SU-DHL-6 (cell line): ENCODE measurements at regions not wholly inside any gene's neighbourhood (a gene's known extent, or its start where the extent isn't known, plus 50 kb on each side); places are given as distances from the start of the nearest gene placed in this dataset.

Experiments used
- H2AFZ ChIP-seq: fragments of 200-600 bp; sonication (generic); 2 replicates; pipeline ENCODE4 v1.6.1; 2014; ENCODE audit warnings: low read depth, mild to moderate bottlenecking, moderate library complexity, mixed read lengths, antibody characterized with exemption, low read length; ENCODE audit not compliant: severe bottlenecking
- H3F3A ChIP-seq: fragments of 200-600 bp; shearing (Covaris generic); 2 replicates; pipeline ENCODE4 v1.6.0; 2016; ENCODE audit warnings: antibody characterized with exemption, mild to moderate bottlenecking; ENCODE audit not compliant: insufficient read depth
- H3K27ac ChIP-seq: fragments of 200-600 bp; sonication (generic); 2 replicates; pipeline ENCODE4 v1.5.1; 2016; ENCODE audit warnings: low read depth, mild to moderate bottlenecking, low read length, moderate library complexity, mixed read lengths
- H3K27me3 ChIP-seq: fragments of 200-600 bp; sonication (generic), shearing (Covaris generic); 2 replicates; pipeline ENCODE4 v1.6.0; 2014; ENCODE audit warnings: mild to moderate bottlenecking, low read length
- H3K36me3 ChIP-seq: fragments of 200-600 bp; sonication (generic); 2 replicates; pipeline ENCODE4 v1.6.1; 2014; ENCODE audit warnings: mild to moderate bottlenecking, low read length, mixed read lengths
- H3K4me2 ChIP-seq: fragments of 300-600, 200-600 bp; shearing (Covaris generic), sonication (generic); 2 replicates; pipeline ENCODE4 v1.6.0; 2014; ENCODE audit warnings: low read length, low read depth, mild to moderate bottlenecking; ENCODE audit not compliant: poor library complexity, severe bottlenecking
- H3K4me3 ChIP-seq: fragments of 200-600 bp; sonication (generic); 2 replicates; pipeline ENCODE4 v1.5.1; 2014; ENCODE audit warnings: antibody characterized with exemption, low read length, mild to moderate bottlenecking, mixed read lengths; ENCODE audit not compliant: insufficient read depth, poor library complexity, severe bottlenecking
- H3K79me2 ChIP-seq: fragments of 200-600 bp; sonication (generic); 2 replicates; pipeline ENCODE4 v1.6.1; 2014; ENCODE audit warnings: mild to moderate bottlenecking, low read length, moderate library complexity; ENCODE audit not compliant: insufficient read depth
- H3K9ac ChIP-seq: fragments of 200-600 bp; sonication (generic); 2 replicates; pipeline ENCODE4 v1.7.0; 2014; ENCODE audit warnings: mild to moderate bottlenecking, low read length
- H3K9me2 ChIP-seq: fragments of 200-600 bp; sonication (generic); replicated peaks from 2 replicates; pipeline ENCODE4 v1.6.1; 2014; ENCODE audit warnings: low read length; ENCODE audit not compliant: insufficient read depth
- H3K9me3 ChIP-seq: fragments of 200-600 bp; sonication (generic); 2 replicates; pipeline ENCODE4 v1.6.1; 2014; ENCODE audit warnings: low read length, mixed read lengths; ENCODE audit not compliant: insufficient read depth
- H4K20me1 ChIP-seq: fragments of 200-600 bp; sonication (generic); 2 replicates; pipeline ENCODE4 v1.6.1; 2014; ENCODE audit warnings: low read depth, mild to moderate bottlenecking, antibody characterized with exemption, low read length, moderate library complexity, mixed read lengths
- EZH2phosphoT487 ChIP-seq: fragments of 200-600 bp; sonication (generic), shearing (Covaris generic); conservative IDR thresholded peaks from 2 replicates; pipeline ENCODE4 v1.6.1; 2018; ENCODE audit warnings: mild to moderate bottlenecking, antibody characterized with exemption, low read length, moderate library complexity, mixed read lengths
- TF ChIP-seq, protein P1 (sequence below): fragments of 200-600 bp; sonication (generic); IDR thresholded peaks from one replicate; pipeline ENCODE4 v1.5.1; 2017; ENCODE audit warnings: antibody characterized with exemption, mild to moderate bottlenecking, low read length, moderate library complexity; ENCODE audit not compliant: insufficient read depth, poor library complexity, severe bottlenecking

DNA sequence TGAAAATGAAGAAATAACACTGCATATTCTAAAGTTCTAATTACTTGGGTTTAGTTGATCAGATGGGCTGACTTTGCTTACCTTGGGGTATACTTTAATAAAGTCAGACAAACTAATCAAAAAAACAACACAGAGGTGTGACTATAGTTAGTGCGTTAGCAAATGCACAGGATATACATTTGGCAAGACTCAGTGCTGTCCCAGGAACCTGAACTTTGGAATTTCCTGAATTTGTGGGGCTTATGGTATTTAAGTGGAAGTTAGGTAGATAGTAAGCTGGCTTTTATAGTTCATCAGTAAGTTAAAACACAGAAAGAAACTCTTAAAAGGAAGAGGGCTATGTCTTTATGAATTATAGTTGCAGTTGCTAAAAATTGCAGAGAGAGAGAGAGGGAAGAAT is 302.6 kb upstream of the DDI1 start:
- H3K79me2 ChIP-seq, result no peaks in the 10 kb centered on the region
- H3K4me3 ChIP-seq, result no peak overlapping the region
- no peaks in the 10 kb centered on the region for H3K36me3 ChIP-seq
- H2AFZ ChIP-seq, result no peak overlapping the region
- TF ChIP-seq EZH2phosphoT487, result no peak
- TF ChIP-seq, protein P1, sequence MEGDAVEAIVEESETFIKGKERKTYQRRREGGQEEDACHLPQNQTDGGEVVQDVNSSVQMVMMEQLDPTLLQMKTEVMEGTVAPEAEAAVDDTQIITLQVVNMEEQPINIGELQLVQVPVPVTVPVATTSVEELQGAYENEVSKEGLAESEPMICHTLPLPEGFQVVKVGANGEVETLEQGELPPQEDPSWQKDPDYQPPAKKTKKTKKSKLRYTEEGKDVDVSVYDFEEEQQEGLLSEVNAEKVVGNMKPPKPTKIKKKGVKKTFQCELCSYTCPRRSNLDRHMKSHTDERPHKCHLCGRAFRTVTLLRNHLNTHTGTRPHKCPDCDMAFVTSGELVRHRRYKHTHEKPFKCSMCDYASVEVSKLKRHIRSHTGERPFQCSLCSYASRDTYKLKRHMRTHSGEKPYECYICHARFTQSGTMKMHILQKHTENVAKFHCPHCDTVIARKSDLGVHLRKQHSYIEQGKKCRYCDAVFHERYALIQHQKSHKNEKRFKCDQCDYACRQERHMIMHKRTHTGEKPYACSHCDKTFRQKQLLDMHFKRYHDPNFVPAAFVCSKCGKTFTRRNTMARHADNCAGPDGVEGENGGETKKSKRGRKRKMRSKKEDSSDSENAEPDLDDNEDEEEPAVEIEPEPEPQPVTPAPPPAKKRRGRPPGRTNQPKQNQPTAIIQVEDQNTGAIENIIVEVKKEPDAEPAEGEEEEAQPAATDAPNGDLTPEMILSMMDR, result no peak
- no peak overlapping the region for H3K4me2 ChIP-seq
- H3K9me2 ChIP-seq, result no peaks in the 10 kb centered on the region
- H3F3A ChIP-seq, result no peaks in the 10 kb centered on the region
- H4K20me1 ChIP-seq, result no peaks in the 10 kb centered on the region
- no peaks in the 10 kb centered on the region for H3K27me3 ChIP-seq
- no peak overlapping the region for H3K9ac ChIP-seq
- no peaks in the 10 kb centered on the region for H3K9me3 ChIP-seq
- H3K27ac ChIP-seq, result no peak overlapping the region

DNA sequence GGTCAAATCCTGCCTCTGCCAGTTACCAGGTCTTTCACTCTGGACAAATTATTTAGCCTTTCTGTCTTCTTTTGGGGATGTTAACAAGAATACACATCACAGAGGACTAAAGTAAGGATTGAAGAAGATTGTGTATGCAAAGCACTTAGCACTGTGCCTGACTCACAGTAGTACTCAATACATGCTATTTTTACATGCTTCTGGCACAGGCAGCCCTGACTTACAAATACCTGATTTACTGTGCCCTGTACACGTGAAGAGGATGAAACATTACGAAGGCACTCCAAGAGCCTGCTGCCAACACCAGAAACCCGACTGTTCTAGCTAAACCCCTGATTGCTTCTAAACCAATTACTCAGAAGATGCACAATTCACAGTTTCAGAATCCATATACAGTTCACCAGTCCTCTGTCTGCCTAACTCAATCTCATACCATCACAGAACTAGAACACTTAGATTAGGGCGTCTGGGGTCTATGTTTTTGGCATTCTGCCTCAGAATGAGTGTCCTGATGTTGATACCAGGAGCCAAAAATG is 300.9 kb upstream of the DDI1 start:
- H4K20me1 ChIP-seq, result no peaks in the 10 kb centered on the region
- H3K4me3 ChIP-seq, result no peak overlapping the region
- TF ChIP-seq, protein P1, result no peak
- no peak for TF ChIP-seq EZH2phosphoT487
- no peak overlapping the region for H3K9ac ChIP-seq
- H3K79me2 ChIP-seq, result no peaks in the 10 kb centered on the region
- H3K9me2 ChIP-seq, result no peaks in the 10 kb centered on the region
- H3K27me3 ChIP-seq, result no peaks in the 10 kb centered on the region
- no peaks in the 10 kb centered on the region for H3K36me3 ChIP-seq
- no peaks in the 10 kb centered on the region for H3K9me3 ChIP-seq
- H2AFZ ChIP-seq, result no peak overlapping the region
- no peak overlapping the region for H3K4me2 ChIP-seq
- H3F3A ChIP-seq, result no peaks in the 10 kb centered on the region
- H3K27ac ChIP-seq, result no peak overlapping the region

DNA sequence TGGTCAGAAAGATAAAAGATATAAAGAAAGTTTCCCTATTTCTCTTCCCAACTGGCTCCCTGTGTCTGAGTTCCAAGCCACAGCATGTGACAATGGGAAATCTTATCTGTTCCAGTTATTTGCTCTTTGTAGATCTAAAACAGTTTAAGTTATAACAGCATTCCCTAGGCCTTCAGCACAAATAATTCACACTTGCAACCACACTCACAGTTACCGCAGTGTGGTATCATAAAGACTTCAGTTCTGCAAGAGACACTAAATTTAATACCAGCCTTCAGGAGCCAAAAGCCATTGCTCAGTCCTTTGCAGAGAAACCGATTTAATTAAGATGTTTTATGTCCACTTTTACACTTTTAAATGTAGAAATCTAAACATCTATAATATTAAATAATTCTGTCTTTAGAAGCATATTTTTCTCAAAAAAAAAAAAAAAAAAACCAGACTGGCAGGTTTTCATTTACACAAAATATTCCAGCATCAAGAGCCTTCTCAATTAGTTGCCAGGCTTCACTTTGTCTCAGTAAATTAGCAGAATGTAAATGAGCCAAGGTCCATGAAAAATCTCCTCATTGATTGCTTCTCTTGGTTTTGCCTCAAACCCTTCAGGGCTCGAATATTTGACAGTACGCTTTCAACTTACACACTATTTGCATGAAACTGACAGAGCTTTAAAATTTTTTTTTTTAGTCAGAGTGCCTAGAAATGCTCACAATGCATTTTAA is 300.0 kb upstream of the DDI1 start:
- Histone ChIP-seq H3K27me3 (no peaks in the 10 kb centered on the region), H3F3A (no peaks in the 10 kb centered on the region), H4K20me1 (no peaks in the 10 kb centered on the region), H3K9me3 (no peaks in the 10 kb centered on the region), H3K4me3 (no peak overlapping the region), H3K4me2 (no peak overlapping the region), H3K9me2 (no peaks in the 10 kb centered on the region), H2AFZ (no peak overlapping the region), H3K27ac (no peak overlapping the region), H3K79me2 (no peaks in the 10 kb centered on the region), H3K9ac (no peak overlapping the region), H3K36me3 (no peaks in the 10 kb centered on the region)
- TF ChIP-seq, protein P1, result no peak
- TF ChIP-seq EZH2phosphoT487, result no peak
